H1 (cell line): ENCODE measurements at regions not wholly inside any gene's neighbourhood (a gene's known extent, or its start where the extent isn't known, plus 50 kb on each side); places are given as distances from the start of the nearest gene placed in this dataset.

Source experiments
- CTCF ChIA-PET: fragments of 300-600 bp; sonication (Branson Sonifier 250); formaldehyde crosslinking; loops from one replicate; lab custom pipeline; 2021; ENCODE audit not compliant: partially characterized antibody; lab: Charles Lee
- POLR2A ChIA-PET: fragments of 300-600 bp; sonication (Branson Sonifier 250); formaldehyde crosslinking; loops from one replicate; lab custom pipeline; 2021; ENCODE audit warnings: inconsistent platforms; ENCODE audit not compliant: partially characterized antibody; lab: Charles Lee
- DNase-seq, 2 experiments: peaks; one replicate each; pipeline versions ENCODE4 v3.0.0 to v3.0.0-alpha.2; 2010 to 2022; ENCODE audit warnings: low spot score in 2 of 2, low read depth in 1 of 2, mixed read lengths in 1 of 2
- FAIRE-seq: peaks from 2 replicates; lab custom pipeline; 2011; peaks lifted over from hg19 to GRCh38; lab: Jason Lieb, UNC
- H2AFZ ChIP-seq: 2 replicates; pipeline ENCODE4 v1.8.1; 2012; ENCODE audit warnings: low read length, inconsistent platforms
- H2AK5ac ChIP-seq: 2 replicates; pipeline ENCODE4 v1.6.1; 2013; ENCODE audit warnings: low read depth, low read length
- H2BK120ac ChIP-seq: replicated peaks from 2 replicates; pipeline ENCODE3; 2013; ENCODE audit warnings: low read depth, low read length, inconsistent platforms
- H2BK12ac ChIP-seq: 2 replicates; pipeline ENCODE4 v1.6.1; 2013; ENCODE audit warnings: low read depth, low read length
- H2BK15ac ChIP-seq: 2 replicates; pipeline ENCODE4 v1.6.1; 2013; ENCODE audit warnings: low read length
- H2BK20ac ChIP-seq: 2 replicates; pipeline ENCODE4 v1.6.1; 2013; ENCODE audit warnings: low read length
- H2BK5ac ChIP-seq: 2 replicates; pipeline ENCODE4 v1.6.1; 2013; ENCODE audit warnings: low read depth, low read length
- H3K14ac ChIP-seq: 2 replicates; pipeline ENCODE4 v1.6.1; 2013; ENCODE audit warnings: inconsistent platforms; ENCODE audit not compliant: insufficient read length
- H3K18ac ChIP-seq: 2 replicates; pipeline ENCODE4 v1.6.1; 2013; ENCODE audit warnings: low read length; ENCODE audit errors: extremely low read depth
- H3K23ac ChIP-seq: 2 replicates; pipeline ENCODE4 v1.6.1; 2013; ENCODE audit warnings: inconsistent platforms; ENCODE audit not compliant: insufficient read length
- H3K23me2 ChIP-seq: 2 replicates; pipeline ENCODE4 v1.6.1; 2013; ENCODE audit warnings: low read depth, low read length
- H3K27ac ChIP-seq: 2 replicates; pipeline ENCODE4 v1.6.1; 2011; ENCODE audit warnings: low read depth, low read length, inconsistent platforms
- H3K27me3 ChIP-seq, 4 experiments: replicated peaks in 1 of 4; 1 replicate in 1 of 4; 2 replicates in 3 of 4; pipeline versions ENCODE4 v1.6.1 to v1.8.1; 2011 to 2013; ENCODE audit warnings: low read length in 3 of 4, mild to moderate bottlenecking in 3 of 4, inconsistent platforms in 2 of 4, mixed read lengths in 2 of 4, moderate library complexity in 1 of 4; ENCODE audit not compliant: control insufficient read depth in 3 of 4, insufficient read depth in 3 of 4; ENCODE audit errors: extremely low read depth in 1 of 4
- H3K36me3 ChIP-seq, 4 experiments: 2 replicates each; pipeline versions ENCODE4 v1.6.1 to v1.8.1; 2011 to 2013; ENCODE audit warnings: mild to moderate bottlenecking in 4 of 4, low read length in 3 of 4, moderate library complexity in 2 of 4, control low read depth in 1 of 4, inconsistent platforms in 1 of 4; ENCODE audit not compliant: insufficient read depth in 4 of 4, control insufficient read depth in 2 of 4
- H3K4ac ChIP-seq: replicated peaks from 2 replicates; pipeline ENCODE3; 2013; ENCODE audit warnings: low read length, low read depth, mixed read lengths, inconsistent platforms; ENCODE audit not compliant: insufficient read length
- H3K4me1 ChIP-seq, 4 experiments: replicated peaks in 1 of 4; 1 replicate in 1 of 4; 2 replicates in 3 of 4; pipeline versions ENCODE4 v1.6.1 to v1.8.1; 2011 to 2013; ENCODE audit warnings: low read length in 3 of 4, inconsistent platforms in 2 of 4, mixed read lengths in 1 of 4; ENCODE audit not compliant: insufficient read depth in 4 of 4, control insufficient read depth in 3 of 4
- H3K4me2 ChIP-seq, 2 experiments: 2 replicates each; pipeline versions ENCODE4 v1.6.1 to v1.8.1; 2011 to 2013; ENCODE audit warnings: low read depth in 2 of 2, low read length in 2 of 2, control low read depth in 1 of 2, inconsistent platforms in 1 of 2, mild to moderate bottlenecking in 1 of 2; ENCODE audit not compliant: insufficient read depth in 1 of 2
- H3K4me3 ChIP-seq, 4 experiments: fragments of 200-600, 300-600 bp in 1 of 4; sonication (generic), shearing (Covaris generic), sonication (Bioruptor Twin) in 1 of 4; 2 replicates each; pipeline versions ENCODE4 v1.5.1 to v1.8.1; 2011 to 2016; ENCODE audit warnings: low read length in 4 of 4, low read depth in 3 of 4, control low read depth in 2 of 4, inconsistent platforms in 2 of 4, mild to moderate bottlenecking in 2 of 4, mixed read lengths in 1 of 4, moderate library complexity in 1 of 4; ENCODE audit not compliant: insufficient read depth in 2 of 4; ENCODE audit errors: extremely low read depth in 1 of 4
- H3K56ac ChIP-seq: replicated peaks from 2 replicates; pipeline ENCODE3; 2013; ENCODE audit warnings: low read depth, mild to moderate bottlenecking, mixed read lengths, low read length, inconsistent platforms; ENCODE audit not compliant: insufficient read length
- H3K79me1 ChIP-seq: 2 replicates; pipeline ENCODE4 v1.6.1; 2013; ENCODE audit warnings: low read depth, low read length, control low read depth
- H3K79me2 ChIP-seq, 2 experiments: 2 replicates each; pipeline versions ENCODE4 v1.6.1 to v1.8.1; 2012 to 2013; ENCODE audit warnings: low read length in 2 of 2, mild to moderate bottlenecking in 2 of 2, inconsistent platforms in 1 of 2; ENCODE audit not compliant: insufficient read depth in 2 of 2, control insufficient read depth in 1 of 2
- H3K9ac ChIP-seq, 4 experiments: replicated peaks in 1 of 4; 1 replicate in 1 of 4; 2 replicates in 3 of 4; pipeline versions ENCODE4 v1.6.1 to v1.8.1; 2011 to 2013; ENCODE audit warnings: low read depth in 3 of 4, low read length in 3 of 4, control low read depth in 2 of 4, mild to moderate bottlenecking in 2 of 4, moderate library complexity in 2 of 4, inconsistent platforms in 1 of 4; ENCODE audit errors: extremely low read depth in 1 of 4
- H3K9me3 ChIP-seq, 2 experiments: 2 replicates each; pipeline versions ENCODE4 v1.6.1 to v1.8.1; 2012 to 2013; ENCODE audit warnings: mild to moderate bottlenecking in 2 of 2, moderate library complexity in 2 of 2, control low read depth in 1 of 2, inconsistent platforms in 1 of 2, low read depth in 1 of 2, low read length in 1 of 2, mixed read lengths in 1 of 2; ENCODE audit not compliant: insufficient read depth in 2 of 2
- H4K20me1 ChIP-seq, 2 experiments: replicated peaks in 1 of 2; 2 replicates each; pipeline versions ENCODE3 to v1.8.1; 2011 to 2013; ENCODE audit warnings: inconsistent platforms in 2 of 2, low read length in 2 of 2, mild to moderate bottlenecking in 1 of 2; ENCODE audit not compliant: insufficient read depth in 2 of 2, control insufficient read depth in 1 of 2
- H4K5ac ChIP-seq: 2 replicates; pipeline ENCODE4 v1.6.1; 2013; ENCODE audit warnings: low read length, low read depth, mixed read lengths, inconsistent platforms; ENCODE audit not compliant: insufficient read length
- H4K8ac ChIP-seq: 2 replicates; pipeline ENCODE4 v1.8.0; 2013; ENCODE audit warnings: mild to moderate bottlenecking, moderate library complexity, low read length, inconsistent platforms; ENCODE audit not compliant: insufficient read depth; ENCODE audit errors: extremely low read depth
- H4K91ac ChIP-seq: replicated peaks from 2 replicates; pipeline ENCODE3; 2013; ENCODE audit warnings: low read length, mixed read lengths, inconsistent platforms; ENCODE audit not compliant: insufficient read length
- BRCA1 ChIP-seq: IDR thresholded peaks from 2 replicates; pipeline ENCODE4 v1.6.1; 2012; ENCODE audit warnings: low read depth, low read length, improper control_type of control experiment
- CHD1 ChIP-seq: IDR thresholded peaks from 2 replicates; pipeline ENCODE4 v1.6.1; 2012; ENCODE audit warnings: low read depth, low read length, improper control_type of control experiment
- CHD2 ChIP-seq: IDR thresholded peaks from 2 replicates; pipeline ENCODE4 v1.6.1; 2012; ENCODE audit warnings: low read length, improper control_type of control experiment
- CREB1 ChIP-seq: IDR thresholded peaks from 2 replicates; pipeline ENCODE4 v1.6.1; 2012; ENCODE audit warnings: inconsistent platforms
- CTBP2 ChIP-seq: IDR thresholded peaks from 2 replicates; pipeline ENCODE4 v1.7.0; 2011; ENCODE audit warnings: borderline replicate concordance, mild to moderate bottlenecking, moderate library complexity, mixed read lengths, low read length; ENCODE audit not compliant: insufficient read depth, insufficient read length
- EGR1 ChIP-seq: IDR thresholded peaks from 2 replicates; pipeline ENCODE4 v1.6.1; 2011; ENCODE audit warnings: low read depth, low read length, borderline replicate concordance
- KDM5A ChIP-seq: fragments of 200-600 bp; IDR thresholded peaks from 2 replicates; pipeline ENCODE4 v1.7.1; 2012; ENCODE audit warnings: mild to moderate bottlenecking, low read length, inconsistent platforms, mixed read lengths
- POU5F1 ChIP-seq: IDR thresholded peaks from 2 replicates; pipeline ENCODE4 v1.6.1; 2011; ENCODE audit warnings: low read depth, mild to moderate bottlenecking, low read length, moderate library complexity
- SIRT6 ChIP-seq: IDR thresholded peaks from one replicate; pipeline ENCODE4 v1.7.1; 2012; ENCODE audit warnings: low read length, inconsistent platforms
- SP1 ChIP-seq: IDR thresholded peaks from 2 replicates; pipeline ENCODE4 v1.6.1; 2011; ENCODE audit warnings: low read depth, low read length
- SP2 ChIP-seq: IDR thresholded peaks from 2 replicates; pipeline ENCODE4 v1.6.1; 2012; ENCODE audit warnings: mild to moderate bottlenecking, low read length, inconsistent platforms
- SRF ChIP-seq: IDR thresholded peaks from 2 replicates; pipeline ENCODE4 v1.6.1; 2011; ENCODE audit warnings: mild to moderate bottlenecking, low read depth, low read length, moderate library complexity
- TAF1 ChIP-seq: IDR thresholded peaks from 2 replicates; pipeline ENCODE4 v1.6.1; 2011; ENCODE audit warnings: mild to moderate bottlenecking, low read depth, low read length
- TCF12 ChIP-seq: IDR thresholded peaks from 2 replicates; pipeline ENCODE4 v1.6.1; 2011; ENCODE audit warnings: low read depth, mild to moderate bottlenecking, low read length
- YY1 ChIP-seq: IDR thresholded peaks from 2 replicates; pipeline ENCODE4 v1.6.1; 2011; ENCODE audit warnings: low read depth, mild to moderate bottlenecking, low read length
- WGBS, 2 experiments: shearing (Covaris generic) in 1 of 2; methylation state at CpG; one replicate each; pipeline versions ENCODE4 v1.1.6 to v1.1.7; 2013 to 2015; ENCODE audit warnings: low lambda C conversion rate in 2 of 2, mixed read lengths in 2 of 2, inconsistent platforms in 1 of 2, low coverage in 1 of 2, missing lambda C conversion rate in 1 of 2; ENCODE audit not compliant: insufficient replicate concordance in 2 of 2, insufficient coverage in 1 of 2, insufficient read length in 1 of 2; ENCODE audit errors: extremely low coverage in 1 of 2, missing lambda C conversion rate in 1 of 2; 5-methylcytosine and 5-hydroxymethylcytosine counted together
- TF ChIP-seq, protein P1 (sequence below): IDR thresholded peaks from 2 replicates; pipeline ENCODE4 v1.6.1; 2012; ENCODE audit warnings: low read length, inconsistent platforms

DNA sequence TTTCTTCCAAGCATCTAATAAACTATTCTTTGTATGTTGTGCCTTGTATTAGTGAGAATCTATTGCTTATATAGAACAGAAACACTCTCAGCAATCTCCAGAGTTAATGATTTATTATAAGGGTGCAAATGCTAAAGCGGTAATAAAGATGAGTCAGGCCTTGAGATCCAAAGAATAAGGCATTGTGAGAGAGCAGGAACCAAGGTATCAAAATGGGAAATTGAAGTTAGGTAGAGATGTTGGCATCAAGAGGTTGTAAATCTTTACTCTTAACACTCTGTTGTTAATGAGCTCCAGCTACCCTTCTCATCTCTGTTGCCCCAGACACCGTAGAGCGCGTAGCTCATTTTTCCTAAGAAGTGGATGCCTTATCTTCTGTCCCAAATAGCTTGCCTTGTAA, 375.2 kb downstream of the ARL4A start:
- no peak overlapping the region for H2AK5ac ChIP-seq
- H3K4me3 ChIP-seq: no peak overlapping the region
- H3K36me3 ChIP-seq: no peaks in the 10 kb centered on the region
- H2BK15ac ChIP-seq: no peak overlapping the region
- H4K20me1 ChIP-seq: no peaks in the 10 kb centered on the region
- no peaks in the 10 kb centered on the region for H3K79me2 ChIP-seq
- H4K91ac ChIP-seq: no peak overlapping the region
- ChIA-PET CTCF (no interaction called here), POLR2A (no interaction called here)
- 99% methylated on average over 4 of the region's 4 CpGs; no CpG with 5 or more reads in 1 of the 2 experiments for WGBS, 2 experiments
- FAIRE-seq: no peak
- no peak overlapping the region for H3K23ac ChIP-seq
- H2BK12ac ChIP-seq: no peak overlapping the region
- H3K9me3 ChIP-seq: no peaks in the 10 kb centered on the region
- no peak overlapping the region for H3K14ac ChIP-seq
- H3K4me2 ChIP-seq: no peak overlapping the region
- 0 out of 2 replicates have a peak overlapping the region, but pooled peaks have one; percentile 9 for H2BK20ac ChIP-seq
- no peaks in the 10 kb centered on the region for H3K27me3 ChIP-seq
- 0 out of 2 replicates have a peak overlapping the region, but pooled peaks have one; percentile 83 for H2AFZ ChIP-seq
- no peak overlapping the region for H3K9ac ChIP-seq
- H3K18ac ChIP-seq: no peak overlapping the region
- H4K8ac ChIP-seq: no peak overlapping the region
- H3K4me1 ChIP-seq: no peaks in the 10 kb centered on the region
- no peak overlapping the region for H3K56ac ChIP-seq
- no peak overlapping the region for H3K27ac ChIP-seq
- H3K23me2 ChIP-seq: no peaks in the 10 kb centered on the region
- no peak overlapping the region for H2BK5ac ChIP-seq
- H4K5ac ChIP-seq: no peak overlapping the region
- DNase-seq: no peak
- no peak overlapping the region for H3K4ac ChIP-seq
- H2BK120ac ChIP-seq: no peak overlapping the region
- no peaks in the 10 kb centered on the region for H3K79me1 ChIP-seq
- TF ChIP-seq CREB1: no peak
- no peak for TF ChIP-seq SP1
- no peak for TF ChIP-seq POU5F1
- no peak for TF ChIP-seq CHD2
- no peak for TF ChIP-seq SP2
- no peak for TF ChIP-seq BRCA1
- TF ChIP-seq, protein P1, sequence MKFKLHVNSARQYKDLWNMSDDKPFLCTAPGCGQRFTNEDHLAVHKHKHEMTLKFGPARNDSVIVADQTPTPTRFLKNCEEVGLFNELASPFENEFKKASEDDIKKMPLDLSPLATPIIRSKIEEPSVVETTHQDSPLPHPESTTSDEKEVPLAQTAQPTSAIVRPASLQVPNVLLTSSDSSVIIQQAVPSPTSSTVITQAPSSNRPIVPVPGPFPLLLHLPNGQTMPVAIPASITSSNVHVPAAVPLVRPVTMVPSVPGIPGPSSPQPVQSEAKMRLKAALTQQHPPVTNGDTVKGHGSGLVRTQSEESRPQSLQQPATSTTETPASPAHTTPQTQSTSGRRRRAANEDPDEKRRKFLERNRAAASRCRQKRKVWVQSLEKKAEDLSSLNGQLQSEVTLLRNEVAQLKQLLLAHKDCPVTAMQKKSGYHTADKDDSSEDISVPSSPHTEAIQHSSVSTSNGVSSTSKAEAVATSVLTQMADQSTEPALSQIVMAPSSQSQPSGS: no peak
- TF ChIP-seq CTBP2: no peak
- no peak for TF ChIP-seq TCF12
- no peak for TF ChIP-seq YY1
- no peak for TF ChIP-seq SRF
- TF ChIP-seq EGR1: no peak
- TF ChIP-seq SIRT6: no peak
- TF ChIP-seq KDM5A: no peak
- no peak for TF ChIP-seq CHD1
- TF ChIP-seq TAF1: no peak
